ENCODE measurements at regions not wholly inside any gene's neighbourhood (a gene's known extent, or its start where the extent isn't known, plus 50 kb on each side); places are given as distances from the start of the nearest gene placed in this dataset.
"Not testable (repeated sequence)": the region's sequence is repeated elsewhere in the genome, so short reads cannot be mapped to it uniquely, and the experiment has no call there.

DNA sequence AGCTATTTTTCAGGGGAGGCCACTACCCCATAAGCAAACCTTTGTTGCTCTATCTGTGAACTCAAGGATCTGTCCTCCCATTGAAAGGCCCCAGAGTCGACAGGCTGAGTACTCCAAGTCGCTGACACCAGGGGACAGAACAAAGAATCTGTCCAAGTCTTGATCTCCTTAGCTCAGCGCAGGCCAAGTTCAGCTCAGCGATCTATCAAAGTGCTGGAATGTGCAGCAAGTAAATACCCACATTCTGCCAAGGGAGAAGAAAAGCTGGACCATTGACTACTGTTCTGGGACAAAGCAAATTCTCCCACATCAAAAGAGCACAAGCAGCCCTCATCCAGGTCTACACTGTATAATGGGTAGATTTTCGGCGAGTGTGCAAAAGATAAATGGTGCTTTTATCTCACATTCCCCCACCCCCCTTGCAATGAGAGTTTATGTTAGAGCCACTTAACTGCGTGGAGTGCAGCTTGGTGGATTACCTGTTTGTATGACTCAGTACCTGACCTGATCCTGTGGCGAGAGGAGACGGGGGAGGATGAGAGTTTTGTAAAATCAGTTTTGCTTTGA lies 391.7 kb upstream of the SGCG start:
- in situ Hi-C loops (cut with MboI; ENCODE audit: low pct_unique_long_range_greater_than_20kb, low sequenced_read_pairs, unreplicated experiment), result loop anchor here (25.0 kb wide), 1 partner anchor 1152 kb away; no protein-coding TSS in a partner anchor
- DNase-seq (ENCODE audit: low spot score), result no peak

DNA sequence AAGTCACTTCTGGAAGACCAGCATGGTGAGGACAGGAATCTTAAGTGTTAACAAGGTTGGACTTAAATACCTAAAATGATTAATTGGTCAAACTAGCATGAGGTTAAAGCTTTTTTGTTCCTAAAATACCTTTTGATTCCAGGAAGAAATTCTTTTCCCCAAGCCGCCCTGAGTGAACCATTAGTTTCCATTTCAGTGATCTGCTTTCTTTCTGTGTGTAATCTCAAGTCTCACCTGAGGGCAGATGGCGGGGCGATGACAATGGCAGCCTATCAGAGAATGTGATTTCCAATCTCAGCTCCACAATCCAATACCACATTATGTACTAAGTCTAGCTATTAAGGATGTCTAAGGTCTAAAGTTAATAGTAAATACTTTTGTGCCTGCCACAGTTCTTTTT lies 390.9 kb upstream of the SGCG start:
- in situ Hi-C loops (cut with MboI; ENCODE audit: low pct_unique_long_range_greater_than_20kb, low sequenced_read_pairs, unreplicated experiment), result loop anchor here (25.0 kb wide), 1 partner anchor 1153 kb away; no protein-coding TSS in a partner anchor
- no peak for TF ChIP-seq CTCF (IDR thresholded peaks at IDR 0.05; ENCODE audit: extremely low read depth, insufficient read depth, missing control alignments)
- no peak for DNase-seq (ENCODE audit: low spot score)

More for the DNA sequence above, 391.7 kb upstream of the SGCG start:
- TF ChIP-seq CTCF (IDR thresholded peaks at IDR 0.05; ENCODE audit: extremely low read depth, insufficient read depth, missing control alignments), result no peak

GRCh38 chr13:22793598-22794134 lies 387.1 kb upstream of the SGCG start:
- in situ Hi-C loops (cut with MboI; ENCODE audit: low pct_unique_long_range_greater_than_20kb, low sequenced_read_pairs, unreplicated experiment), result loop anchor here (25.0 kb wide), 1 partner anchor 1156 kb away; no protein-coding TSS in a partner anchor
- DNase-seq (ENCODE audit: low spot score), result no peak
- no peak for TF ChIP-seq CTCF (IDR thresholded peaks at IDR 0.05; ENCODE audit: extremely low read depth, insufficient read depth, missing control alignments)

- no peak for TF ChIP-seq CTCF (IDR thresholded peaks at IDR 0.05; ENCODE audit: extremely low read depth, insufficient read depth, missing control alignments)
- DNase-seq (ENCODE audit: low spot score), result no peak
- in situ Hi-C loops (cut with MboI; ENCODE audit: low pct_unique_long_range_greater_than_20kb, low sequenced_read_pairs, unreplicated experiment), result no loop called here
These were observed 380.0 kb upstream of the SGCG start for GRCh38 chr13:22800526-22801401.

- in situ Hi-C loops (cut with MboI; ENCODE audit: low pct_unique_long_range_greater_than_20kb, low sequenced_read_pairs, unreplicated experiment), result no loop called here
- TF ChIP-seq CTCF (IDR thresholded peaks at IDR 0.05; ENCODE audit: extremely low read depth, insufficient read depth, missing control alignments), result no peak
- DNase-seq (ENCODE audit: low spot score), result no peak
These were observed 379.3 kb upstream of the SGCG start for GRCh38 chr13:22801402-22802003.

GRCh38 chr13:22812793-22813192 lies 368.0 kb upstream of the SGCG start:
- DNase-seq (ENCODE audit: low spot score), result no peak
- no peak for TF ChIP-seq CTCF (IDR thresholded peaks at IDR 0.05; ENCODE audit: extremely low read depth, insufficient read depth, missing control alignments)
- in situ Hi-C loops (cut with MboI; ENCODE audit: low pct_unique_long_range_greater_than_20kb, low sequenced_read_pairs, unreplicated experiment), result no loop called here

DNA sequence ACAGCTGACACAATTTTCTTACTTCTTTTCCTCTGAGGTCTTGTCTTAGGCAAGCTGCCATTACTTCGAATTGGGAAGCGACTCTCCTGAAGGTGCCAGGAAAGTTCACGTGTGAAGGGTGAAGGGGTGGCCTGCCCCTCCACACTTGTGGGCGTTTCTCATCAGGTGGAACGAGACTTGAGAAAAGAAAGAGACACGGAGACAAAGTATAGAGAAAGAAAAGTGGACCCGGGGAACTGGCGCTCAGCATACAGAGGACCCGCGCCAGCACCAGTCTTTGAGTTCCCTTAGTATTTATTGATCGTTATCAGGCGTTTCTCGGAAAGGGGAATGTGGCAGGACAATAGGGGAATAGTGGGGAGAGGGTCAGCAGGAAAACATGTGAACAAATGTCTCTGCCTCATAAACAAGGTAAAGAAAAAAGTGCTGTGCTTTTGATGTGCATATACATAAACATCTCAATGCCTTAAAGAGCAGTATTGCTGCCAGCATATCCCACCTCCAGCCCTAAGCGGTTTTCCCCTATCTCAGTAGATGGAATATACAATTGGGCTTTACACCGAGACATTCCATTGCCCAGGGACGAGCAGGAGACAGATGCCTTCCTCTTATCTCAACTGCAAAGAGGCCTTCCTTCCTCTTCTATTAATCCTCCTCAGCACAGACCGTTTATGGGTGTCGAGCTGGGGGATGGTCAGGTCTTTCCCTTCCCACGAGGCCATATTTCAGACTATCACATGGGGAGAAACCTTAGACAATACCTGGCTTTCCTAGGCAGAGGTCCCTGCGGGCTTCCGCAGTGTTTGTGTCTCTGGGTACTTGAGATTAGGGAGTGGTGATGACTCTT lies 367.0 kb upstream of the SGCG start:
- DNase-seq (ENCODE audit: low spot score); in situ Hi-C loops (cut with MboI; ENCODE audit: low pct_unique_long_range_greater_than_20kb, low sequenced_read_pairs, unreplicated experiment): not testable (repeated sequence)

GRCh38 chr13:22814433-22814832 lies 366.3 kb upstream of the SGCG start:
- DNase-seq (ENCODE audit: low spot score); in situ Hi-C loops (cut with MboI; ENCODE audit: low pct_unique_long_range_greater_than_20kb, low sequenced_read_pairs, unreplicated experiment): not testable (repeated sequence)

Data from GM13977 (cell line).